ENCODE measurements at regions not wholly inside any gene's neighbourhood (a gene's known extent, or its start where the extent isn't known, plus 50 kb on each side); places are given as distances from the start of the nearest gene placed in this dataset.

DNA sequence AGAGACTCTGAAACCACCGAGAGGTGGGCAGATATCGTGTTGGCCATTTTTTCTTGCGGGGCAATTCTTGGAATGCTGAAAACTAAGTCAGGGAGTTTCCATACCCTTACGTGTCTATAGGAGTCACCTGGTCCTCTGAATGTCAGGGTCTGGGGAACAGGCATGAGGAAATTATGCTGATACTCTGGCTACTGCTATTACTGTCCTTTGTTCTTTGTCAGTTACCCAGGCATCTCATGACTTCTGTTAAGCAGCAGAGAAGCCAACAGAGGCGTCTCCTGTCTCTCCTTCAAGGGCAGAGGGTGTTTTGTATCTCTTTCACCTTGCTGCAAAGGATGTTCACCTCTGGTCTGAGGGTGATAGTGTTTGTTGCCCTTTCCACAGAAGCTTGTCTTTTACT is 559.5 kb upstream of the CCDC54 start:
- no peaks in the 10 kb centered on the region for H3K36me3 ChIP-seq (ENCODE audit: control insufficient read depth in 4 of 4, insufficient read depth in 3 of 4, low read depth in 1 of 4, low read length in 3 of 4)
- H3K27me3 ChIP-seq (ENCODE audit: control insufficient read depth in 4 of 4, insufficient read depth in 4 of 4, low read length in 3 of 4) = no peaks in the 10 kb centered on the region
- no peak overlapping the region for H3K9ac ChIP-seq (ENCODE audit: low read depth in 1 of 2, low read length in 2 of 2)
- TF ChIP-seq, protein P1, sequence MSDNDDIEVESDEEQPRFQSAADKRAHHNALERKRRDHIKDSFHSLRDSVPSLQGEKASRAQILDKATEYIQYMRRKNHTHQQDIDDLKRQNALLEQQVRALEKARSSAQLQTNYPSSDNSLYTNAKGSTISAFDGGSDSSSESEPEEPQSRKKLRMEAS (IDR thresholded peaks at IDR 0.05) = no peak
- TF ChIP-seq JUND (IDR thresholded peaks at IDR 0.05) (no peak), YY1 (IDR thresholded peaks at IDR 0.05) (no peak), EGR1 (IDR thresholded peaks at IDR 0.05; ENCODE audit: low read depth in 2 of 2) (no peak), RAD21 (IDR thresholded peaks at IDR 0.05) (no peak), FOXA1 (IDR thresholded peaks at IDR 0.05) (no peak), SP1 (IDR thresholded peaks at IDR 0.05) (no peak), NR2F2 (IDR thresholded peaks at IDR 0.05) (no peak), TAF1 (conservative IDR thresholded peaks at IDR 0.05) (no peak), RXRA (IDR thresholded peaks at IDR 0.05) (no peak), HNF4A (conservative IDR thresholded peaks at IDR 0.05) (no peak)
- TF ChIP-seq, protein P2, sequence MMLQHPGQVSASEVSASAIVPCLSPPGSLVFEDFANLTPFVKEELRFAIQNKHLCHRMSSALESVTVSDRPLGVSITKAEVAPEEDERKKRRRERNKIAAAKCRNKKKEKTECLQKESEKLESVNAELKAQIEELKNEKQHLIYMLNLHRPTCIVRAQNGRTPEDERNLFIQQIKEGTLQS (IDR thresholded peaks at IDR 0.05) = no peak
- TF ChIP-seq, protein P3, sequence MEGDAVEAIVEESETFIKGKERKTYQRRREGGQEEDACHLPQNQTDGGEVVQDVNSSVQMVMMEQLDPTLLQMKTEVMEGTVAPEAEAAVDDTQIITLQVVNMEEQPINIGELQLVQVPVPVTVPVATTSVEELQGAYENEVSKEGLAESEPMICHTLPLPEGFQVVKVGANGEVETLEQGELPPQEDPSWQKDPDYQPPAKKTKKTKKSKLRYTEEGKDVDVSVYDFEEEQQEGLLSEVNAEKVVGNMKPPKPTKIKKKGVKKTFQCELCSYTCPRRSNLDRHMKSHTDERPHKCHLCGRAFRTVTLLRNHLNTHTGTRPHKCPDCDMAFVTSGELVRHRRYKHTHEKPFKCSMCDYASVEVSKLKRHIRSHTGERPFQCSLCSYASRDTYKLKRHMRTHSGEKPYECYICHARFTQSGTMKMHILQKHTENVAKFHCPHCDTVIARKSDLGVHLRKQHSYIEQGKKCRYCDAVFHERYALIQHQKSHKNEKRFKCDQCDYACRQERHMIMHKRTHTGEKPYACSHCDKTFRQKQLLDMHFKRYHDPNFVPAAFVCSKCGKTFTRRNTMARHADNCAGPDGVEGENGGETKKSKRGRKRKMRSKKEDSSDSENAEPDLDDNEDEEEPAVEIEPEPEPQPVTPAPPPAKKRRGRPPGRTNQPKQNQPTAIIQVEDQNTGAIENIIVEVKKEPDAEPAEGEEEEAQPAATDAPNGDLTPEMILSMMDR (IDR thresholded peaks at IDR 0.05; ENCODE audit: low read depth, low read length, missing input control) = no peak
- 74% methylated on average over 5 of the region's 5 CpGs for WGBS
- DNase-seq (ENCODE audit: low spot score) = no peak
- no peak overlapping the region for H3K4me3 ChIP-seq (ENCODE audit: low read depth in 1 of 3, low read length in 3 of 3)
- no peak overlapping the region for H3K27ac ChIP-seq (ENCODE audit: low read depth in 1 of 2, low read length in 2 of 2)
- H3K4me1 ChIP-seq (ENCODE audit: control insufficient read depth in 4 of 4, insufficient read depth in 4 of 4, low read length in 3 of 4) = no peaks in the 10 kb centered on the region
- H3K9me3 ChIP-seq (ENCODE audit: control insufficient read depth in 4 of 4, low read length in 3 of 4) = no peaks in the 10 kb centered on the region

DNA sequence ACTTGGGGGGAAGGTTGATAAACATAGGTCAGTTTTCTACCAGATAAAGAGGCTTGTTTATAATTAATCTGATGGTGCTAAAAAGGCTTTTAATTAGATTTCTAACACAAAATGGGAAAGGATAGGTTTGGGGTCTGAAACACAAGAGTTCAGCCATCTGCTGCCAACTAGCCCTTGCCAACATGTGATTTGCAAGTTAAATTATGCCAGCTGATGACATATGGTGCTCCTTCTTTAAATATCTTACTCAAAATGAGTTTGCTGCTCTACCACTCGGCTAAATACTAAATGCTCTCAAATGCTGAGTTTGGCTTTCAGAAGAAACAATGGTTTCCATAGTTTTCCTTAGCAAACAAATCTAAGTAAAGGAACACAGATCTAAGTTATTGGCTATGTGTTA is 557.8 kb upstream of the CCDC54 start:
- Histone ChIP-seq H3K4me1 (ENCODE audit: control insufficient read depth in 4 of 4, insufficient read depth in 4 of 4, low read length in 3 of 4) (no peaks in the 10 kb centered on the region), H3K27ac (ENCODE audit: low read depth in 1 of 2, low read length in 2 of 2) (no peak overlapping the region), H3K9me3 (ENCODE audit: control insufficient read depth in 4 of 4, low read length in 3 of 4) (no peaks in the 10 kb centered on the region), H3K27me3 (ENCODE audit: control insufficient read depth in 4 of 4, insufficient read depth in 4 of 4, low read length in 3 of 4) (no peaks in the 10 kb centered on the region), H3K9ac (ENCODE audit: low read depth in 1 of 2, low read length in 2 of 2) (no peak overlapping the region), H3K4me3 (ENCODE audit: low read depth in 1 of 3, low read length in 3 of 3) (no peak overlapping the region), H3K36me3 (ENCODE audit: control insufficient read depth in 4 of 4, insufficient read depth in 3 of 4, low read depth in 1 of 4, low read length in 3 of 4) (no peaks in the 10 kb centered on the region)
- DNase-seq (ENCODE audit: low spot score) = no peak
- 80% methylated on average over 1 of the region's 1 CpG for WGBS
- TF ChIP-seq GABPA (IDR thresholded peaks at IDR 0.05 in 1 of 2, conservative IDR thresholded peaks at IDR 0.05 in 1 of 2) (no peak), HNF4A (conservative IDR thresholded peaks at IDR 0.05) (no peak), FOXA1 (IDR thresholded peaks at IDR 0.05) (no peak), FOXA2 (IDR thresholded peaks at IDR 0.05) (no peak), SP1 (IDR thresholded peaks at IDR 0.05) (no peak), NR2F2 (IDR thresholded peaks at IDR 0.05) (no peak), HNF4G (IDR thresholded peaks at IDR 0.05) (no peak), RXRA (IDR thresholded peaks at IDR 0.05) (no peak), TAF1 (conservative IDR thresholded peaks at IDR 0.05) (no peak)
- TF ChIP-seq, protein P4, sequence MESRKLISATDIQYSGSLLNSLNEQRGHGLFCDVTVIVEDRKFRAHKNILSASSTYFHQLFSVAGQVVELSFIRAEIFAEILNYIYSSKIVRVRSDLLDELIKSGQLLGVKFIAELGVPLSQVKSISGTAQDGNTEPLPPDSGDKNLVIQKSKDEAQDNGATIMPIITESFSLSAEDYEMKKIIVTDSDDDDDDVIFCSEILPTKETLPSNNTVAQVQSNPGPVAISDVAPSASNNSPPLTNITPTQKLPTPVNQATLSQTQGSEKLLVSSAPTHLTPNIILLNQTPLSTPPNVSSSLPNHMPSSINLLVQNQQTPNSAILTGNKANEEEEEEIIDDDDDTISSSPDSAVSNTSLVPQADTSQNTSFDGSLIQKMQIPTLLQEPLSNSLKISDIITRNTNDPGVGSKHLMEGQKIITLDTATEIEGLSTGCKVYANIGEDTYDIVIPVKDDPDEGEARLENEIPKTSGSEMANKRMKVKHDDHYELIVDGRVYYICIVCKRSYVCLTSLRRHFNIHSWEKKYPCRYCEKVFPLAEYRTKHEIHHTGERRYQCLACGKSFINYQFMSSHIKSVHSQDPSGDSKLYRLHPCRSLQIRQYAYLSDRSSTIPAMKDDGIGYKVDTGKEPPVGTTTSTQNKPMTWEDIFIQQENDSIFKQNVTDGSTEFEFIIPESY (IDR thresholded peaks at IDR 0.05) = no peak
- TF ChIP-seq, protein P2 (IDR thresholded peaks at IDR 0.05) = no peak

All from liver (tissue), 8 donors.